ENCODE measurements at regions not wholly inside any gene's neighbourhood (a gene's known extent, or its start where the extent isn't known, plus 50 kb on each side); places are given as distances from the start of the nearest gene placed in this dataset.

DNA sequence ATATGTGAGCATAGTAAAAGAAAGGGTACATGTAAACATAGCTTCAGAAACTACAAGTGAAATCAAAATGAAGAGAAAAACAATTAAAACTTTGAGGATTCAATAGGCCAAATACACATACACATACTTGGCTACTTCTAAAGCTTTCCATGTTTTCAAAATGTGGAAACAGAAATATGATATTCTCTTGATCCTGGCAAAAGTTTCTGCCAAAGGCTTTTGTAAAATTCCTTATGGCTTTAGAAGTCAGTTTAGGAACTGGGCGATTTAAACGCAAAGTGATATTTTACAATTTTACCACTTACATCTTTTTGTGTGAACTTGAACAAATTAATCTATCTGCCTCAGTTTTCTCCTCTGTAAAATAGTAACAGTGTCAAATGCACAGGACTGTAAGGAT lies 756.4 kb downstream of the C12orf50 start:
- TF ChIP-seq, protein P1, sequence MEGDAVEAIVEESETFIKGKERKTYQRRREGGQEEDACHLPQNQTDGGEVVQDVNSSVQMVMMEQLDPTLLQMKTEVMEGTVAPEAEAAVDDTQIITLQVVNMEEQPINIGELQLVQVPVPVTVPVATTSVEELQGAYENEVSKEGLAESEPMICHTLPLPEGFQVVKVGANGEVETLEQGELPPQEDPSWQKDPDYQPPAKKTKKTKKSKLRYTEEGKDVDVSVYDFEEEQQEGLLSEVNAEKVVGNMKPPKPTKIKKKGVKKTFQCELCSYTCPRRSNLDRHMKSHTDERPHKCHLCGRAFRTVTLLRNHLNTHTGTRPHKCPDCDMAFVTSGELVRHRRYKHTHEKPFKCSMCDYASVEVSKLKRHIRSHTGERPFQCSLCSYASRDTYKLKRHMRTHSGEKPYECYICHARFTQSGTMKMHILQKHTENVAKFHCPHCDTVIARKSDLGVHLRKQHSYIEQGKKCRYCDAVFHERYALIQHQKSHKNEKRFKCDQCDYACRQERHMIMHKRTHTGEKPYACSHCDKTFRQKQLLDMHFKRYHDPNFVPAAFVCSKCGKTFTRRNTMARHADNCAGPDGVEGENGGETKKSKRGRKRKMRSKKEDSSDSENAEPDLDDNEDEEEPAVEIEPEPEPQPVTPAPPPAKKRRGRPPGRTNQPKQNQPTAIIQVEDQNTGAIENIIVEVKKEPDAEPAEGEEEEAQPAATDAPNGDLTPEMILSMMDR (IDR thresholded peaks at IDR 0.05) = no peak
- TF ChIP-seq POLR2A (IDR thresholded peaks at IDR 0.05) = no peak
